EL (cell line): ENCODE measurements at regions not wholly inside any gene's neighbourhood (a gene's known extent, or its start where the extent isn't known, plus 50 kb on each side); places are given as distances from the start of the nearest gene placed in this dataset.
"Not testable (repeated sequence)": the region's sequence is repeated elsewhere in the genome, so short reads cannot be mapped to it uniquely, and the experiment has no call there.

ENCODE experiments used
- DNase-seq: peaks from one replicate; pipeline ENCODE4 v3.0.0-alpha.2; 2016

GRCh38 chr12:30201301-30202160 is 417.8 kb upstream of the TMTC1 start:
- no peak for DNase-seq

DNA sequence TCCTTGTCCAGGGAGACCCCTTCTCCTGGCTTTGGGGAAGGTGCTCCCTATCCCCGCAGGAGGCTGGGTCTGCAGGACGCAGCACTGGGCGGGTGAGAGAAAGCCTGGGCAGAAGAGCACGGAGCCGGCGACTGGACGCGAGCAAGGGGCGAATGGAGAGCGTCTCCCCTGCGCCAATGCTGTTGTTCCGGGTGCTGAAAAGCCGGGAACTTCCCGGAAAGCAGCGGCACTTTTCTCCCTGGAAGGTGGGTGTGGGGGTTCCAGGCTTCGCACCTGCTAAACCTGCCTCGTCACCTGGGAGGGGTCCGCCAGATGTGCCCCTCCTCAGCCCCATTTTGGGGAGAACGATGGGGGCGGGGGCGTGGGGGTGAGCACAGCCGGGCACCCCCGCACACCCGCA is 417.1 kb upstream of the TMTC1 start:
- DNase-seq = no peak

DNA sequence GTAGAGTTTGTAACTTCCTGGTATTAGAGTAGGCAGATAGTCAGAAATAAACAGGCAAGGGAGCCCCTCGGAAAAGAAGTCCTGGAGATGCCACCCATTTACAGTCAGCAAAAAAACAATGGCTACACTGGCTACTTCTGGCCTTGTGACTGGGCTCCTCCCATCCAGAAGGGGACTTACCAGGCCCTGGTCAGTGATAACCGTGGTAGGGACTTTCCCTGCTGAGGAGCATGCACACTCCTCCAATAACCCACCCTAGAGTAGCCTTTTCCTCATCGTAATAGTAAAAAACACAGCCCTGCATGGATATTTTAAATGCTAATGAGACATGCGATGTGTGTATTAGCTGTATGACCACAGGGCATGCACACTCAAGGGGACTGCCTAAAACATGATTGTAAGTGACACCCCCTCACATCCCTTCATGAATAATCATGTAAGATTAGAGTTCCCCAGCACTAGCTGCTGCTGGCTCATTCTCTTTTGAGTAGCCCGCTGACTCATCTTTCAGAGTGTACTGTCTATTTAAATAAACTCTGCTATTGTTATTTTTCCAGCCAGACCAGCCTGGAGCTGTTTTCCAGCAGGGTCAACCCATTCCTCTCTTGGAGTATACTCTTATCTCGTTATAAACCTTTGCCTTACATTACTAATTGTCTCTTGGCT is 413.8 kb upstream of the TMTC1 start:
- DNase-seq = peak; percentile 25

DNA sequence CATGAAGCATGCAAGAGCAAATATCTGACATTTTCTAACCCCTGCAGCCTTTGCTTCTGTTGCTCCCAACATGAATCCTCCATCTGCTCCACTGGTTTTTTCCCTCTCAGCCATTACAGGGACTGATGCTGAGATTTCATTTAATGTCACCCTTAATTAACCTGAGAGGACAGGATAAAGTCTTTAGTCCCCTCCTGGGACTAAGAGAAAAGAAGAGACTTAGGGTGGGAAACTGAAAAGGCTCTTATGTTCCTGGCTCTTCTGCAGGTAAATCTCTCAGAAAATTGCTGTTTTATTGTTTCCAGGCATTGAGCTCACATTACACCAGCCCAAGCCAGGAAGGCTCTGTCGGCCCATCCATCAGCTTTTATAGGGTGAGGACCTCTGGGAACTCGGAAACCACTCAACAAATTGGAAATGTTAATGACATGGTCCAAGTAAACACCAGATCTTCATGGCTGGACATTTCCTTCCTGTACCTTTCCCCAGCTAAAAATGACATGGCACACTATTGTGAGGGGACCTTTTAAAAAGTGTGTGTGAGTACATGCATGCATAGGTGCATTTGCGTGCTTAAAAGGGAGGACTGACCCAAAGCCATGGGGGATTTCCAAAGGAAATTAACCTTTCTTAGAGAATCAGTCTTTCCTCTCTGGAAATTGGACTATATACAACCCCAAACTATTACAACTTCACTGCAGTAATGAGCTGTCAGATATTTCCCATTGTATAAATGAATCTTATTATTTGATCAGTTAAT is 408.1 kb upstream of the TMTC1 start:
- no peak for DNase-seq

DNA sequence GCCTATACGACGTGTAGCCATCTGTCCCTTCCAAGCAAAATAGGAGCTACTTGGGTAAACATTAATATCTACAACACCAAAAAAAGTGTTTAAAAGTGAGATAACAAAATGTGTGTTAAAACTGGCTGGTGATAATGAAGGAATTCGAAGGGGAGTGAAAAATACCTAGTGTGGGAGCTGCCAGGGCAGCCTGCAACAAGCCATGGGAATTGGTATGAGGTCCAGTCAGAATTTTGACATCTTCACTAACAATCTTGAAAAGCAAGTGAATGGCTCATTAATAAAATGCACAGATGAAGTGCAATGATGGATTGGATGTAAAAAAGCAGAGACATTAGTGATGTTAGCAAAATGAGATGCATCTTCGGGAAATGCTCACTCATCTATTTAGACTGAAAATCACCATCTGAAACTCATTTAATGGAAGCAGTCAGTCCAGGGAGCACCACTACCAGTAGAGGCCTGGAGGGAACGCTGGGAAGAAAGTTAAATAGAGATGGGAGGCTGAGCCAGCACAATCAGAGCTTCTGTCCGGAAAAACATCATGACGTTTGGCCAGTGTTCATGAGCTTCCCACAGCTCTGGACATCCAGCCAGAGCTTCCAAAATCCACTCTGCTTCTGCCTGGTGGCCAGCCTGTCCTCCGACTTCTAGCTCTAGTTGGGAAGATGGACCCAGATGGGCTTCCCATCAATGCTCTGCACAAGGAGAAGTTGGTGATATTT is 405.0 kb upstream of the TMTC1 start:
- DNase-seq = no peak

DNA sequence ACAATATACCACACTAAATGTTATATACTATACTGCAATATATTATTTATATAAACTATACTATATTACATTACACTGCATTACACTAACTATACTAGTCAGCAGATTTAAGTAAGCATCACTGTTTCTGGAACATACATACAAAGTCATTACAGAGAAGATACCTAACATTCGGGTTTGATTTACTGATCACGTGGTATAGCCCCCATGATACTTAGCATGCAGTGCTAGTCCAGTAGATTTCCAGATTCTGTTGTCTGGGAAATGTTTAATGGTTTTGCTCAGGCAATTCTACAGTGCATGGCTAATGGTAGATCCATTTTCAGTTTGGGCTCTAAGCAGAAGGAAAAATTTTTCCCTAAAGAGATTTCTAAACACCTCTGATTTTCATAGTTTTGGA is 403.7 kb upstream of the TMTC1 start:
- DNase-seq = no peak

DNA sequence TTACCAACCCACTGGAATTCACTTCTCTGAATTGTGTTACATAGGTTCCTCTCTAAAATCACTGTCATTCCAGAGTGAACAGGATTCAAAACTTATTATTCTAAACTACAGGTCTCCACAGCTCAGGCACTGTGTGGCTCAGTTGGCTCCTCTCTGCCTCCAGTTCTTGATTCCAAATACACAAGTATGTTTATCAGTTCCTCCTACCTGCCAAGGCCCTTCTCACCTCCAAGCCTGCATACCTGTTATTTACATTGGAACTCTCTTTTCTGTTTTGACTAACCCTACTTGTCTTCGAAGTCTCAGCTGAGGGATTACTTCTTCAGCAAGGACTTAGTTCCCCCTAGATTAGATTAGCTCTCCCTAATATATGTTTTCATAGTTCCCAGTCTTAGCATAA is 397.6 kb upstream of the TMTC1 start:
- no peak for DNase-seq

GRCh38 chr12:30180602-30181001 is 396.9 kb upstream of the TMTC1 start:
- DNase-seq = no peak

- DNase-seq = no peak
These were observed 395.2 kb upstream of the TMTC1 start for GRCh38 chr12:30178916-30179315.

DNA sequence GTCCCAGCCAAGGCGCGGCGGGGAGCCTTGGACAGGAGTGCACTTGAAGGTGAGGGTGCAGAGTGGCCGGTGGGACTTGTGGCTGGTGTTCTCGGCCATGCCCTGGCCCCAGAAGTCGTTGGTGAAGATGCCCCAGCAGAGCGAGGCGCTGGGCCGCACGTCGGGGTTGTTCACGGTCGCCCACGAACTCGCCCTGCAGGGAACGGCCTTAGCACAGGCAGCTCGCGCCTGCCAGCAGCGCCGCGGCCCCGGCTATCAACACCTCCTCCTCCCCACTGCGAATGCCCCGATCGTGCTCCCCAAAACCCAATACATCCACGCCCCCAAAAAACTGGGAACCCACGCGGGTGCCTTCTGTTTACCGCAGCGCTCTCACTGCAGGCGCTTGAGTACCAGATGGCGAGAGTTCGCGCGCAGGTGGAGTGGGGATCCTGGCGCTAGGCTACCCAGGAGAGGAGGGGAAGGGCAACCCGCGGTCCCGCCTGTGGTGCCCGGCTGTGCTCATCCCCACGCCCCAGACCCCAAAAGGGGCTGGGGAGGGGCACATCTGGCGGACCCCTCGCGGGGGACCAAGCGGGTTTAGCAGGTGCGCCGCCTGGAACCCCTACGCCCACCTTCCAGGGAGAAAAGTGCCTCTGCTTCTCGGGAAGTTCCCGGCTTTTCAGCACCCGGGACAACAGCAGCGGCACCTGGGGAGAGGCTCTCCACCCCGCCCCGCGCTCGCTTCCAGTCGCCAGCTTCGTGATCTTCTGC is 386.3 kb upstream of the TMTC1 start:
- DNase-seq = no peak

DNA sequence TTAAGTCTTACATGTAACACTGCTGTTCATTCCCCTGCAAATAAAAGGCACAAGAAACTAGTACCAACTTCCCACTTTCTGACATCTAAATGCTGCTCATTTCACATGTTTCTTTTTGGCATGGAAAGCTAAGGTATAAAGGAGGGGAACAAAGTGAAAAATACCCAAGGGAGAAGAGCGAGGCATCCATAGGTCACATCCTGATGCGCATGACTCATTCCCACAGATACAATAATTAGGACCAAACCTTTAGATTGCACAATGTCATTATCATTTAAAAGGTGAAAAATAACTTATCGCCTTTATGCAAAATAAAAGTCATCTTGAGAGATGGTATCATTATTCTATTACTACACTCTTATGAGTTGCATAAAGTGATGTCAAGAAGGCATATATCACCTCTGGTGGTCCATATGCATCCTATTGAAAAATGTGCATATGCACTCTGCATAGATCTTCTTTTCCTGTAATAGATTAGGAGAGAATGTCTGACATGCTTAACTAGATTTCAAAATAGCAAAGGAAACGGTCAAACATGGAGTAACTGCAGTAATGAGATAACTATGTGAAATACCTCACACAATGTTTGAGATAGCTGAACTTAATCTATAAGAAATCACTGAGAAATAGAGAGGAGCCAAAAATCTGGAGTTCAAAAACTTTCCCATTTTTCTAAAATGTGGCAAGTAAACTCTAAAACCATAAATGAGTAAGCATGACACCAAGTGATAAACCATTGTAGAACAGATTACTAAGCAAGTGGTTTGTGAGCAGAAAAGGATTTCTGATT is 382.5 kb upstream of the TMTC1 start:
- DNase-seq = no peak

GRCh38 chr12:30164382-30165318 is 380.9 kb upstream of the TMTC1 start:
- DNase-seq = no peak

DNA sequence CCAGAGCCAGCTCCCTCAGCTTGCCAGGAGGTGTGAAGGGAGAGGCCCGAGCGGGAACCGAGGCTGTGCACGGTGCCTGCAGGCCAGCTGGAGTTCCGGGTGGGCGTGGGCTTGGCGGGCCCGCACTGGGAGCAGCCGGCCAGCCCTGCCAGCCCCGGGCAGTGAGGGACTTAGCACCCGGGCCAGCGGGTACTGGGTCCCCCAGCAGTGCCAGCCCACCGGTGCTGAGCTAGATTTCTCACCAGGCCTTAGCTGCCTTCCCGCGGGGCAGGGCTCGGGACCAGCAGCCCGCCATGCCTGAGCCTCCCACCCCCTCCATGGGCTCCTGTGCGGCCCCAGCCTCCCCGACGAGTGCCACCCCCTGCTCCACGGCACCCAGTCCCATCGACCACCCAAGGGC is 373.1 kb upstream of the TMTC1 start:
- not testable (repeated sequence) for DNase-seq

- peak; percentile 37 for DNase-seq
These were observed 371.4 kb upstream of the TMTC1 start for GRCh38 chr12:30155001-30155730.

DNA sequence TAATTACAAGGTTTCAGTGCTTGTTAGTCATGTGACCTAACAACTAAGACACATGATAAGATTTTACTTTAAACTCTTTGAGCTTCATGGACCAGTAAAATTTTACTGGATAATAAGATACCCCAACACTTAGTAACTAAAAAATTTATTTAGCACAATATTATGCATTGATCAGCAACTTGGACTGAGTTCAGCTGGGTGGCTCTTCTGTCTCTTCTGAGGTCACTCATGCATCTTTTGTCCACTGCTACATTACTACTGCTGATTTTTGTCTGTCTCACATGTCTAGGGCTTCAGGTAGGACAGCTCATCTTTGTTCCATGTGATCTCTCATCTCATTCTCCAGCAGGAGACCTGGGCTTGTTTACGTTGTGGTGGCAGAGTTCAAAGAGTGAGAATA is 370.2 kb upstream of the TMTC1 start:
- DNase-seq = no peak

GRCh38 chr12:30152705-30153104 is 369.0 kb upstream of the TMTC1 start:
- DNase-seq = no peak

DNA sequence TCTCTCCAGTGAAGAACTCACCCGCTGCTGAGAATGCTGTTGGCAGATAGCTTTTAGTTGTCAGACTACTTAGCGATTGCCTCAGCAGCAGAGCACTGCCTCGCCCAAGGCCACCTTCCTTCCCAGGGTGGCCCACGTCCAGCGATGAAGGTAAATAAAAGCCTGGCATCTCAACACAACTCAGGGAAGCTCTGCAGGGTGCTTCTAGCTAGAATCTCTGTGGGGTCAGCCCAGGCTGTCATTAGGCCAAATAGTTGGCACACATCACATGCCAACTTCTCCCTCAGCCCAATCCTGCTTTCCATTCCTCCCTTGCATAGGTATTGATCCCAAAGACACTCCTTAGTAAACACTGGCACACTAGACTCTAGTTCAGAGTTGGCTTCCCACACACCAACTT is 368.1 kb upstream of the TMTC1 start:
- no peak for DNase-seq

GRCh38 chr12:30146561-30146960 is 362.8 kb upstream of the TMTC1 start:
- DNase-seq = no peak

DNA sequence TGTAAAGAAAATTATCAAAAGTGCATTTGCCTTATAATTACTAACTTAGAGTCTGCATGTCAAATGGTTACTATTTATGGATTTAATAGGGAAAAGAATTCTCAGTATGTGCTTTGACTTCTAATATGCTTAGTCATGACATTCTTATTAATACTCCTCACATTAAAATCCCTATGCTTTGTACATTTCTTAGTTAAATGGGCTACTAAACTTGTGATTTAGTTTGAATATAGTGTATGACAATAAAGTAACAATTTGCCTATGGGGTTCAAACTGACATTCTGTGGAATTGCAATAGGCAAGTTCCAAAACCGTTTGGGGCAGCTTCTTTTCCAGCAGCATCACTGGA is 361.9 kb upstream of the TMTC1 start:
- DNase-seq = peak; percentile 2
